ENCODE measurements at regions not wholly inside any gene's neighbourhood (a gene's known extent, or its start where the extent isn't known, plus 50 kb on each side); places are given as distances from the start of the nearest gene placed in this dataset.
"Not testable (repeated sequence)": the region's sequence is repeated elsewhere in the genome, so short reads cannot be mapped to it uniquely, and the experiment has no call there.

DNA sequence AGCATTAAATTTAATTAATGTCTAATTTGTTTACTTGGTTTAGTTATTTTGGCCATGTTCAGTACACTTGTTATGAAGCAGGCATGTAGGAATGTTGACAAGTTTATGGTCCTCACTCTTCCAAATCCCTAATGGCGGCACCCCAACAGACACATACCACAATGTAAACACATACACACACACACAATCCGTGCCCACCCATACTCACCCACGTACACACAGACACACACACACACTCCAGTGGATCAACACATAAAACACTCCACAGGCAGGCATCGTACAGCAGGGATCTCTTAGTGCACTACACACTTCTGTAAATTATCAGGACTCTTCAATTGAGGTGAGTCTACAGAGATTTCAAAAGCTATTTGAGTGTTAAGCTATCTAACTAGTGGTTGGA is 767.5 kb downstream of the FOXD4L6 start:
- H3K4me3 ChIP-seq (ENCODE audit: low read length in 3 of 3); H3K27me3 ChIP-seq (ENCODE audit: control insufficient read depth, insufficient read depth, low read length); H3K9me3 ChIP-seq (ENCODE audit: control insufficient read depth in 2 of 3, insufficient read depth in 1 of 3, low read length in 3 of 3); H3K36me3 ChIP-seq (ENCODE audit: control insufficient read depth in 2 of 3, insufficient read depth in 3 of 3, low read length in 3 of 3); H3K9ac ChIP-seq (ENCODE audit: low read length in 3 of 3); intact Hi-C loops (cut with DNase I); H3K4me1 ChIP-seq (ENCODE audit: control insufficient read depth in 2 of 3, insufficient read depth in 2 of 3, low read depth in 1 of 3, low read length in 3 of 3); H3K27ac ChIP-seq (ENCODE audit: low read depth in 2 of 2, low read length in 2 of 2); FAIRE-seq: not testable (repeated sequence)
- DNase-seq: peak in 1 of 5 donors; percentile 7

DNA sequence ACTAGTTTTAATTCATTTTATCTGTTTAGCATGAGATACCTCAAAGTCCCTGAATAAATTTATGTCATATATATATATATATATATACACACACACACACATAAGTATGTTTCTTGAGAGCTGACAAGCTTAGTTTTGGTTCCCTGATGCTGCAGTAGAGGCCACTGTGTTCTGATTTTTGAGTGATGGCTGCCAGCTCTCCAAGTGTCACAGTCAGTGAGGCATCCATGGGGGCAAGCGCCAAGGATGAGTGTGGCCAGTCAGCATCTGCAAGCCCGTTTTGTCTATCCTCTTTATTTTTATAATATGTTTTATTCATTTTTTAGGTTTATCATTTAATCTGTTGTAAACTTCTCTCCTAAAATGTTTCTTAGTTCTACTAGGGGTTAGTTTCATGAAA is 797.5 kb downstream of the FOXD4L6 start:
- H3K27ac ChIP-seq (ENCODE audit: low read depth in 2 of 2, low read length in 2 of 2); intact Hi-C loops (cut with DNase I); H3K27me3 ChIP-seq (ENCODE audit: control insufficient read depth, insufficient read depth, low read length); H3K36me3 ChIP-seq (ENCODE audit: control insufficient read depth in 2 of 3, insufficient read depth in 3 of 3, low read length in 3 of 3); H3K9ac ChIP-seq (ENCODE audit: low read length in 3 of 3); H3K9me3 ChIP-seq (ENCODE audit: control insufficient read depth in 2 of 3, insufficient read depth in 1 of 3, low read length in 3 of 3); DNase-seq; FAIRE-seq; H3K4me1 ChIP-seq (ENCODE audit: control insufficient read depth in 2 of 3, insufficient read depth in 2 of 3, low read depth in 1 of 3, low read length in 3 of 3); H3K4me3 ChIP-seq (ENCODE audit: low read length in 3 of 3): not testable (repeated sequence)

GRCh38 chr9:40328907-40329306 is 799.6 kb downstream of the FOXD4L6 start:
- H3K27ac ChIP-seq (ENCODE audit: low read depth in 2 of 2, low read length in 2 of 2); H3K4me3 ChIP-seq (ENCODE audit: low read length in 3 of 3); H3K4me1 ChIP-seq (ENCODE audit: control insufficient read depth in 2 of 3, insufficient read depth in 2 of 3, low read depth in 1 of 3, low read length in 3 of 3); H3K9me3 ChIP-seq (ENCODE audit: control insufficient read depth in 2 of 3, insufficient read depth in 1 of 3, low read length in 3 of 3); H3K36me3 ChIP-seq (ENCODE audit: control insufficient read depth in 2 of 3, insufficient read depth in 3 of 3, low read length in 3 of 3); H3K27me3 ChIP-seq (ENCODE audit: control insufficient read depth, insufficient read depth, low read length); H3K9ac ChIP-seq (ENCODE audit: low read length in 3 of 3); FAIRE-seq; intact Hi-C loops (cut with DNase I); DNase-seq: not testable (repeated sequence)

DNA sequence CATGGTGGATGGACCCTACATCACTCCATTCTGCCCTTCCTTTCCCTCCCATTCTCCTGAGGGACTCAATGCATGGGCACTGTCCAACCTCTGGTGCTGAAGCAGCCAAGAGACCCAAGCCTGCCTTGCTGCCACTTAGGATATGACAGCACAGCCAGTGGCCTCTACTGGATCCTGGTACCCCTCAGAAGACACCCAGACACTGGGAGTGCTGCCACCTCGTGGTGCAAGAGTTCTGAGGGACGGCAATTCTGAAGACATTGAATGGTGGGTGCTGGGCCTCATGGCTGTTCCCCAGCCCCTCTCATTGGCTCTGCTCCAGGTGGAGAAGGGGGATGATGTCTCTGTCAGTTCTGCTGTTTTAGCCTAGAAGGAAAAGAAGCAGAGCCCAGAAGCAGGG is 802.3 kb downstream of the FOXD4L6 start:
- H3K4me3 ChIP-seq (ENCODE audit: low read length in 3 of 3); H3K36me3 ChIP-seq (ENCODE audit: control insufficient read depth in 2 of 3, insufficient read depth in 3 of 3, low read length in 3 of 3); H3K9ac ChIP-seq (ENCODE audit: low read length in 3 of 3); FAIRE-seq; H3K27ac ChIP-seq (ENCODE audit: low read depth in 2 of 2, low read length in 2 of 2); H3K9me3 ChIP-seq (ENCODE audit: control insufficient read depth in 2 of 3, insufficient read depth in 1 of 3, low read length in 3 of 3); H3K4me1 ChIP-seq (ENCODE audit: control insufficient read depth in 2 of 3, insufficient read depth in 2 of 3, low read depth in 1 of 3, low read length in 3 of 3); intact Hi-C loops (cut with DNase I); H3K27me3 ChIP-seq (ENCODE audit: control insufficient read depth, insufficient read depth, low read length); DNase-seq: not testable (repeated sequence)

DNA sequence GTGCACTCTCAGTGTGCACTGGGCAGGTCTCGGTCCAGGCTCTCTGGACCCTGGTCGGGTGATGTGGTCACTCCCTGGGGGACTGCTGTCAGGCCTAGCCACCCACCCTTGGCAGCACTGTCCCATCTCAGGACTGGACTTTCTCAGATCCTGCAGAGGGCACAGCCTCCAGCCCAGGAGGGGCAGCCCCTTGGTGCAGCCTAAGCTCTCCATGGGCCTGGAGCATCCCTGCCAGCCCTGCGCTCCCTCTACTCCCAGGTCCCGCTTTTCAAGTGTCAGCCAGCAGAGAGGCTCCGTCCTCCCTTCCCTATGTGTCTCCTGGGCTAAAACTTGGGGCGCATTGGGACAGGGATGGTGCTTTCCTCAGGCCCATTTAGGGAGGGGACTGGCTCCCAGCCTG is 805.8 kb downstream of the FOXD4L6 start:
- H3K4me1 ChIP-seq (ENCODE audit: control insufficient read depth in 2 of 3, insufficient read depth in 2 of 3, low read depth in 1 of 3, low read length in 3 of 3); H3K36me3 ChIP-seq (ENCODE audit: control insufficient read depth in 2 of 3, insufficient read depth in 3 of 3, low read length in 3 of 3); FAIRE-seq; H3K4me3 ChIP-seq (ENCODE audit: low read length in 3 of 3); intact Hi-C loops (cut with DNase I); H3K27me3 ChIP-seq (ENCODE audit: control insufficient read depth, insufficient read depth, low read length); H3K9ac ChIP-seq (ENCODE audit: low read length in 3 of 3); H3K27ac ChIP-seq (ENCODE audit: low read depth in 2 of 2, low read length in 2 of 2); H3K9me3 ChIP-seq (ENCODE audit: control insufficient read depth in 2 of 3, insufficient read depth in 1 of 3, low read length in 3 of 3): not testable (repeated sequence)
- peak in 1 of 5 donors; percentile 32 for DNase-seq

- H3K9me3 ChIP-seq (ENCODE audit: control insufficient read depth in 2 of 3, insufficient read depth in 1 of 3, low read length in 3 of 3); intact Hi-C loops (cut with DNase I); H3K9ac ChIP-seq (ENCODE audit: low read length in 3 of 3); FAIRE-seq; H3K27me3 ChIP-seq (ENCODE audit: control insufficient read depth, insufficient read depth, low read length); DNase-seq; H3K4me1 ChIP-seq (ENCODE audit: control insufficient read depth in 2 of 3, insufficient read depth in 2 of 3, low read depth in 1 of 3, low read length in 3 of 3); H3K27ac ChIP-seq (ENCODE audit: low read depth in 2 of 2, low read length in 2 of 2); H3K36me3 ChIP-seq (ENCODE audit: control insufficient read depth in 2 of 3, insufficient read depth in 3 of 3, low read length in 3 of 3); H3K4me3 ChIP-seq (ENCODE audit: low read length in 3 of 3): not testable (repeated sequence)
Observed at GRCh38 chr9:40321857-40322256, 806.6 kb downstream of the FOXD4L6 start.

DNA sequence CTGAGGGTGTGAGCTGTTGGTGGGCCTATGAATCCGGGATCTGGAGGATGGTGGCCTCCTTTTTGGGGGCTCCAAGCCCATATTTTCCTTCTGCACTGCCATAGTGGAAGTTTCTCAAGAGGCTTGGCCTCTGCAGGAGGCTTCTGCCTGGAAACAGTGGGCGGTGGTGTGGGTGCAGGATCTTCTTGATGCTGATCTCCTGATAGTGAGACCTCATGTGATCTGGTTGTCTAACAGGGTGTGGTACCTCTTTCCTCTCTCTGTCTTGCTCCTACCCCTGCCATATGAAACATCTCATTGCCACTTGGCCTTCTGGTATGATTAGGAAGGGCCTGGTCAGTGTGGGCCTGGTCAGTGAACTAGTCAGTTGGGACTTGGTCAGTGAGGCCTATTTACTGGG is 807.3 kb downstream of the FOXD4L6 start:
- H3K4me1 ChIP-seq (ENCODE audit: control insufficient read depth in 2 of 3, insufficient read depth in 2 of 3, low read depth in 1 of 3, low read length in 3 of 3); intact Hi-C loops (cut with DNase I); H3K9ac ChIP-seq (ENCODE audit: low read length in 3 of 3); H3K9me3 ChIP-seq (ENCODE audit: control insufficient read depth in 2 of 3, insufficient read depth in 1 of 3, low read length in 3 of 3); DNase-seq; H3K36me3 ChIP-seq (ENCODE audit: control insufficient read depth in 2 of 3, insufficient read depth in 3 of 3, low read length in 3 of 3); H3K4me3 ChIP-seq (ENCODE audit: low read length in 3 of 3); H3K27ac ChIP-seq (ENCODE audit: low read depth in 2 of 2, low read length in 2 of 2); H3K27me3 ChIP-seq (ENCODE audit: control insufficient read depth, insufficient read depth, low read length); FAIRE-seq: not testable (repeated sequence)

DNA sequence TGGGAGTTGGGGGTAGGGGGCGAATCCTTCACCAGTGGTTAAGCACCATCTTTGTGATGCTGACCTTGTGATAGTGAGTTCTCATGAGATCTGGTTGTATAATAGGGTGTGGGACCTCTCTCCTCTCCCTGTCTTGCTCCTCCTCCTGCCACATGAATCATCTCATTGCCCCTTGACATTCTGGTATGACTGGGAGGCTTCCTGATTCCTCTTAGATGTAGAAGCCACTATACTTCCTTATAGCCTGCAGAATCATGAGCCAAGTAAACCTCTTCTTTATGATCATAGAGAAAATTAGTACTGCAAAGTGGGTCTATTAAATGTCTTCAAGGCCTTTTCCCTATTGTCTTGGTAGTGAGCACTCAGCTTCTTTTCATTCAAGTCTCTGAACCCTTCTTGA is 813.3 kb downstream of the FOXD4L6 start:
- H3K9me3 ChIP-seq (ENCODE audit: control insufficient read depth in 2 of 3, insufficient read depth in 1 of 3, low read length in 3 of 3); H3K27me3 ChIP-seq (ENCODE audit: control insufficient read depth, insufficient read depth, low read length); H3K36me3 ChIP-seq (ENCODE audit: control insufficient read depth in 2 of 3, insufficient read depth in 3 of 3, low read length in 3 of 3); H3K9ac ChIP-seq (ENCODE audit: low read length in 3 of 3); DNase-seq; H3K27ac ChIP-seq (ENCODE audit: low read depth in 2 of 2, low read length in 2 of 2); H3K4me3 ChIP-seq (ENCODE audit: low read length in 3 of 3); intact Hi-C loops (cut with DNase I); H3K4me1 ChIP-seq (ENCODE audit: control insufficient read depth in 2 of 3, insufficient read depth in 2 of 3, low read depth in 1 of 3, low read length in 3 of 3); FAIRE-seq: not testable (repeated sequence)

GRCh38 chr9:40289999-40290398 is 838.5 kb downstream of the FOXD4L6 start:
- H3K9me3 ChIP-seq (ENCODE audit: control insufficient read depth in 2 of 3, insufficient read depth in 1 of 3, low read length in 3 of 3); intact Hi-C loops (cut with DNase I); H3K36me3 ChIP-seq (ENCODE audit: control insufficient read depth in 2 of 3, insufficient read depth in 3 of 3, low read length in 3 of 3); H3K27me3 ChIP-seq (ENCODE audit: control insufficient read depth, insufficient read depth, low read length); H3K4me3 ChIP-seq (ENCODE audit: low read length in 3 of 3); H3K27ac ChIP-seq (ENCODE audit: low read depth in 2 of 2, low read length in 2 of 2); H3K9ac ChIP-seq (ENCODE audit: low read length in 3 of 3); H3K4me1 ChIP-seq (ENCODE audit: control insufficient read depth in 2 of 3, insufficient read depth in 2 of 3, low read depth in 1 of 3, low read length in 3 of 3); FAIRE-seq: not testable (repeated sequence)
- DNase-seq: peak in 1 of 5 donors; percentile 21

Measured in kidney (tissue), 10 donors.